ENCODE measurements at regions not wholly inside any gene's neighbourhood (a gene's known extent, or its start where the extent isn't known, plus 50 kb on each side); places are given as distances from the start of the nearest gene placed in this dataset.

- Histone ChIP-seq H3K27ac (ENCODE audit: insufficient read depth, low read length) (no peak overlapping the region), H3K18ac (ENCODE audit: low read depth, low read length) (no peak overlapping the region), H3K9ac (ENCODE audit: low read depth, low read length) (no peak overlapping the region), H2AK9ac (replicated peaks; ENCODE audit: low read depth, low read length, poor library complexity) (no peak overlapping the region), H2AFZ (replicated peaks; ENCODE audit: low read length, poor library complexity) (peak overlapping the region; percentile 23), H3K4ac (ENCODE audit: low read depth, low read length) (no peak overlapping the region; the same call in 1 of the 2 replicates), H4K5ac (ENCODE audit: low read depth, low read length) (no peak overlapping the region), H3K36me3 (ENCODE audit: control insufficient read depth, insufficient read depth, low read length) (no peaks in the 10 kb centered on the region), H2BK15ac (ENCODE audit: low read depth, low read length) (no peak overlapping the region), H3K9me3 (ENCODE audit: control insufficient read depth, insufficient read depth, low read length) (no peaks in the 10 kb centered on the region), H3K27me3 (ENCODE audit: control insufficient read depth, insufficient read depth, low read length) (no peaks in the 10 kb centered on the region), H3K23ac (ENCODE audit: low read depth, low read length) (no peak overlapping the region), H2AK5ac (ENCODE audit: low read depth, low read length) (peak overlapping the region; percentile 14; the same call in 1 of the 2 replicates), H4K91ac (ENCODE audit: insufficient read depth, low read depth, low read length) (no peak overlapping the region), H3K56ac (ENCODE audit: extremely low read depth, insufficient read depth, low read length) (no peak overlapping the region), H2BK20ac (ENCODE audit: low read depth, low read length) (no peak overlapping the region), H4K20me1 (ENCODE audit: insufficient read depth, low read length) (no peaks in the 10 kb centered on the region), H3K4me3 (ENCODE audit: insufficient read depth, low read depth, low read length) (no peak overlapping the region), H3K4me1 (ENCODE audit: control insufficient read depth, insufficient read depth, low read length) (peaks cover 14% of the 10 kb centered on the region), H2BK120ac (ENCODE audit: low read depth, low read length) (no peak overlapping the region), H4K8ac (ENCODE audit: low read depth in 2 of 2, low read length in 2 of 2) (0 out of 4 replicates have a peak overlapping the region, but pooled peaks of 1 of the 2 experiments have one; percentile 2), H3K79me1 (ENCODE audit: low read depth in 1 of 2, low read length in 2 of 2) (peaks cover 0 to 10% of the 10 kb centered on the region in 2 experiments; a peak in 2 of 4 replicates), H3K4me2 (ENCODE audit: low read depth, low read length) (no peak overlapping the region), H2BK5ac (ENCODE audit: low read depth, low read length, poor library complexity, severe bottlenecking) (no peak overlapping the region), H3K14ac (replicated peaks; ENCODE audit: low read depth, low read length) (peak overlapping the region; percentile 44; the same call in 1 of the 2 replicates), H3K9me1 (ENCODE audit: insufficient read depth, low read length) (peaks cover 41% of the 10 kb centered on the region)
- intact Hi-C loops (cut with micrococcal nuclease): no loop called here
- CTCF ChIA-PET: interaction anchor here (0.6 kb wide), 1 partner anchor 80 kb away, joined by 3 read pairs; no protein-coding TSS in a partner anchor
- in situ Hi-C loops (cut with MboI; ENCODE audit: low sequenced_read_pairs): no loop called here
- WGBS, 2 experiments (ENCODE audit: extremely low coverage in 2 of 2, insufficient read length in 1 of 2): 89% methylated on average over 9 of the region's 9 CpGs; no CpG with 5 or more reads in 1 of the 2 experiments
- POLR2A ChIA-PET (ENCODE audit: unreplicated experiment): no interaction called here
- BruUV-seq (replicated peaks): no TSS peak
- ATAC-seq (ENCODE audit: low read depth) (no peak), DNase-seq (no peak)
- dilution Hi-C loops (cut with HindIII; ENCODE audit: low sequenced_read_pairs, unreplicated experiment): no loop called here
- TF ChIP-seq, protein P1, sequence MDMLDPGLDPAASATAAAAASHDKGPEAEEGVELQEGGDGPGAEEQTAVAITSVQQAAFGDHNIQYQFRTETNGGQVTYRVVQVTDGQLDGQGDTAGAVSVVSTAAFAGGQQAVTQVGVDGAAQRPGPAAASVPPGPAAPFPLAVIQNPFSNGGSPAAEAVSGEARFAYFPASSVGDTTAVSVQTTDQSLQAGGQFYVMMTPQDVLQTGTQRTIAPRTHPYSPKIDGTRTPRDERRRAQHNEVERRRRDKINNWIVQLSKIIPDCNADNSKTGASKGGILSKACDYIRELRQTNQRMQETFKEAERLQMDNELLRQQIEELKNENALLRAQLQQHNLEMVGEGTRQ (IDR thresholded peaks at IDR 0.05; ENCODE audit: low read depth, low read length): no peak
- TF ChIP-seq CEBPB (IDR thresholded peaks at IDR 0.05; ENCODE audit: low read depth, low read length) (no peak), SMC3 (IDR thresholded peaks at IDR 0.05; ENCODE audit: low read depth, low read length) (no peak), RAD21 (IDR thresholded peaks at IDR 0.05; ENCODE audit: low read length) (no peak), RCOR1 (IDR thresholded peaks at IDR 0.05; ENCODE audit: insufficient replicate concordance, low read length) (no peak), CHD1 (IDR thresholded peaks at IDR 0.05; ENCODE audit: low read depth, low read length) (no peak), MAZ (IDR thresholded peaks at IDR 0.05; ENCODE audit: borderline replicate concordance, low read depth, low read length) (no peak), FOS (IDR thresholded peaks at IDR 0.05; ENCODE audit: low read depth, low read length) (no peak), NFE2L2 (IDR thresholded peaks at IDR 0.05; ENCODE audit: low read depth, low read length) (no peak)
These were observed 97.9 kb upstream of the MED13L start for GRCh38 chr12:116375278-116375842.

All from IMR-90 (cell line).